ENCODE measurements at regions not wholly inside any gene's neighbourhood (a gene's known extent, or its start where the extent isn't known, plus 50 kb on each side); places are given as distances from the start of the nearest gene placed in this dataset.
A peak's percentile ranks its signal among the peaks of the same experiment; 100 is the strongest.

- Mint-ChIP-seq H3K4me3 (no peak overlapping the region), H3K27ac (no peak overlapping the region), H3K27me3 (ENCODE audit: low read depth) (no peaks in the 10 kb centered on the region), H3K36me3 (peaks cover 12% of the 10 kb centered on the region; the same call in 1 of the 2 replicates), H3K9me3 (peaks cover 21% of the 10 kb centered on the region), H3K4me1 (peaks cover 28% of the 10 kb centered on the region)
- DNase-seq (ENCODE audit: low spot score), result peak; percentile 41
- CTCF ChIA-PET, result interaction anchor here (1.0 to 2.4 kb wide), 4 partner anchors 22 to 211 kb away, joined by 5 to 15 read pairs (median 6); no protein-coding TSS in a partner anchor
- TF ChIP-seq ZNF263 (CRISPR knock-in tag; IDR thresholded peaks at IDR 0.05; ENCODE audit: low read depth), result no peak
- no peak for TF ChIP-seq CREB1 (CRISPR knock-in tag; IDR thresholded peaks at IDR 0.05)
- no peak for TF ChIP-seq USF1 (CRISPR knock-in tag; IDR thresholded peaks at IDR 0.05)
- no peak for TF ChIP-seq JAZF1 (CRISPR knock-in tag; IDR thresholded peaks at IDR 0.05)
- TF ChIP-seq SMAD4 (CRISPR knock-in tag; IDR thresholded peaks at IDR 0.05), result no peak
- TF ChIP-seq SMAD3 (CRISPR knock-in tag; IDR thresholded peaks at IDR 0.05; ENCODE audit: borderline replicate concordance), result no peak
- peak; percentile 92 for TF ChIP-seq ZNF121 (CRISPR knock-in tag; IDR thresholded peaks at IDR 0.05)
- ATAC-seq, result peak; percentile 81
- POLR2A ChIA-PET, result no interaction called here
Observed at GRCh38 chr15:68517285-68517761, 61.5 kb upstream of the CORO2B start.

- peaks cover 12% of the 10 kb centered on the region; the same call in 1 of the 2 replicates for H3K36me3 Mint-ChIP-seq
- ChIA-PET POLR2A (interaction anchor here (0.5 kb wide), 1 partner anchor 666 kb away, joined by 5 read pairs; no protein-coding TSS in a partner anchor), CTCF (interaction anchor here (0.8 to 2.4 kb wide), 6 partner anchors 21 to 212 kb away, joined by 3 to 15 read pairs (median 6); no protein-coding TSS in a partner anchor)
- H3K27me3 Mint-ChIP-seq (ENCODE audit: low read depth), result no peaks in the 10 kb centered on the region
- H3K4me3 Mint-ChIP-seq, result no peak overlapping the region
- H3K27ac Mint-ChIP-seq, result no peak overlapping the region
- DNase-seq (ENCODE audit: low spot score), result no peak
- peaks cover 14% of the 10 kb centered on the region for H3K9me3 Mint-ChIP-seq
- peaks cover 28% of the 10 kb centered on the region for H3K4me1 Mint-ChIP-seq
- no peak for TF ChIP-seq PREB (CRISPR knock-in tag; IDR thresholded peaks at IDR 0.05; ENCODE audit: borderline replicate concordance)
- no peak for TF ChIP-seq RELA (CRISPR knock-in tag; IDR thresholded peaks at IDR 0.05; ENCODE audit: borderline replicate concordance)
- no peak for TF ChIP-seq MAX (CRISPR knock-in tag; IDR thresholded peaks at IDR 0.05)
- TF ChIP-seq CREM (CRISPR knock-in tag; IDR thresholded peaks at IDR 0.05), result no peak
- TF ChIP-seq AFF4 (CRISPR knock-in tag; IDR thresholded peaks at IDR 0.05; ENCODE audit: borderline replicate concordance), result no peak
- no peak for TF ChIP-seq ZNF317 (CRISPR knock-in tag; IDR thresholded peaks at IDR 0.05; ENCODE audit: borderline replicate concordance, low read depth)
- TF ChIP-seq MXD4 (CRISPR knock-in tag; IDR thresholded peaks at IDR 0.05; ENCODE audit: borderline replicate concordance), result no peak
- no peak for TF ChIP-seq MLX (CRISPR knock-in tag; IDR thresholded peaks at IDR 0.05)
- no peak for TF ChIP-seq CBFB (CRISPR knock-in tag; IDR thresholded peaks at IDR 0.05; ENCODE audit: low read depth)
- no peak for TF ChIP-seq ZNF232 (CRISPR knock-in tag; IDR thresholded peaks at IDR 0.05)
- no peak for TF ChIP-seq AR (CRISPR knock-in tag; IDR thresholded peaks at IDR 0.05)
- TF ChIP-seq SOX15 (CRISPR knock-in tag; IDR thresholded peaks at IDR 0.05), result no peak
- TF ChIP-seq ZNF219 (CRISPR knock-in tag; IDR thresholded peaks at IDR 0.05; ENCODE audit: borderline replicate concordance), result no peak
- no peak for TF ChIP-seq PRDM15 (CRISPR knock-in tag; IDR thresholded peaks at IDR 0.05)
- TF ChIP-seq HMGA2 (CRISPR knock-in tag; IDR thresholded peaks at IDR 0.05), result no peak
- no peak for TF ChIP-seq NFYB (CRISPR knock-in tag; conservative IDR thresholded peaks at IDR 0.05; ENCODE audit: low read depth)
- ATAC-seq, result peak; percentile 76
Observed at GRCh38 chr15:68518046-68518445, 60.7 kb upstream of the CORO2B start.

Data from WTC11 (cell line).